Esophagus squamous epithelium (tissue), 5 donors: ENCODE measurements at regions not wholly inside any gene's neighbourhood (a gene's known extent, or its start where the extent isn't known, plus 50 kb on each side); places are given as distances from the start of the nearest gene placed in this dataset.

Experiments
- DNase-seq: peaks from one replicate; lab custom pipeline; 2025; lab: John Stamatoyannopoulos, UW
- H3K27ac ChIP-seq, 4 donors: fragments of 200-600 bp; sonication (generic); one replicate each; pipeline ENCODE4 v1.5.1; 2016 to 2019; ENCODE audit warnings: mild to moderate bottlenecking in 1 of 4
- H3K27me3 ChIP-seq, 4 donors: fragments of 200-600 bp; sonication (generic); 1 replicate in 3 of 4; 2 replicates in 1 of 4; pipeline versions ENCODE4 v1.5.1 to v1.6.0; 2017 to 2021; ENCODE audit warnings: antibody characterized with exemption in 1 of 4
- H3K36me3 ChIP-seq, 3 donors: fragments of 200-600 bp; sonication (generic); one replicate each; pipeline ENCODE4 v1.5.1; 2016 to 2019
- H3K4me1 ChIP-seq, 3 donors: fragments of 200-600 bp; sonication (generic); one replicate each; pipeline ENCODE4 v1.5.1; 2017 to 2019
- H3K4me3 ChIP-seq, 4 donors: fragments of 200-600 bp; sonication (generic); 1 replicate in 3 of 4; 2 replicates in 1 of 4; pipeline ENCODE4 v1.5.1; 2016 to 2019; ENCODE audit warnings: mild to moderate bottlenecking in 2 of 4, moderate library complexity in 1 of 4
- H3K9me3 ChIP-seq, 3 donors: fragments of 200-600 bp; sonication (generic); one replicate each; pipeline ENCODE4 v1.5.1; 2016 to 2019
- POLR2A ChIP-seq, 4 donors: fragments of 450-650 bp; IDR thresholded peaks; one replicate each; pipeline ENCODE4 v1.6.1; 2017; ENCODE audit warnings: antibody characterized with exemption in 4 of 4, mild to moderate bottlenecking in 4 of 4, moderate library complexity in 3 of 4
- WGBS, 2 donors: methylation state at CpG; one replicate each; pipeline ENCODE4 v1.1.5; 2018; 5-methylcytosine and 5-hydroxymethylcytosine counted together
- intact Hi-C: fragments of 100-400 bp; cut with DNase I; formaldehyde crosslinking; loops from one replicate; pipeline ENCODE4 v1.15.0; 2022
- TF ChIP-seq, protein P1 (sequence below), 6 experiments: fragments of 450-650 bp in 4 of 6; fragments of 200-600 bp in 2 of 6; sonication (generic) in 2 of 6; IDR thresholded peaks; one replicate each; pipeline ENCODE4 v1.5.1; 2016 to 2019; ENCODE audit warnings: antibody characterized with exemption in 6 of 6, mild to moderate bottlenecking in 4 of 6, moderate library complexity in 4 of 6
- donor health status: DM: yes; HTN: yes; CAD: no.

- intact Hi-C loops, result no loop called here
- H3K27ac ChIP-seq, result no peak overlapping the region
- DNase-seq, result no peak
- no peaks in the 10 kb centered on the region for H3K36me3 ChIP-seq
- no peaks in the 10 kb centered on the region for H3K27me3 ChIP-seq
- WGBS, 2 donors, result 78 to 84% methylated on average over 14 of the region's 14 CpGs
- TF ChIP-seq, protein P1, sequence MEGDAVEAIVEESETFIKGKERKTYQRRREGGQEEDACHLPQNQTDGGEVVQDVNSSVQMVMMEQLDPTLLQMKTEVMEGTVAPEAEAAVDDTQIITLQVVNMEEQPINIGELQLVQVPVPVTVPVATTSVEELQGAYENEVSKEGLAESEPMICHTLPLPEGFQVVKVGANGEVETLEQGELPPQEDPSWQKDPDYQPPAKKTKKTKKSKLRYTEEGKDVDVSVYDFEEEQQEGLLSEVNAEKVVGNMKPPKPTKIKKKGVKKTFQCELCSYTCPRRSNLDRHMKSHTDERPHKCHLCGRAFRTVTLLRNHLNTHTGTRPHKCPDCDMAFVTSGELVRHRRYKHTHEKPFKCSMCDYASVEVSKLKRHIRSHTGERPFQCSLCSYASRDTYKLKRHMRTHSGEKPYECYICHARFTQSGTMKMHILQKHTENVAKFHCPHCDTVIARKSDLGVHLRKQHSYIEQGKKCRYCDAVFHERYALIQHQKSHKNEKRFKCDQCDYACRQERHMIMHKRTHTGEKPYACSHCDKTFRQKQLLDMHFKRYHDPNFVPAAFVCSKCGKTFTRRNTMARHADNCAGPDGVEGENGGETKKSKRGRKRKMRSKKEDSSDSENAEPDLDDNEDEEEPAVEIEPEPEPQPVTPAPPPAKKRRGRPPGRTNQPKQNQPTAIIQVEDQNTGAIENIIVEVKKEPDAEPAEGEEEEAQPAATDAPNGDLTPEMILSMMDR (IDR thresholded peaks at IDR 0.05), result no peak
- no peak for TF ChIP-seq POLR2A (IDR thresholded peaks at IDR 0.05)
- H3K4me1 ChIP-seq, result peaks cover 0 to 7% (median 0%) of the 10 kb centered on the region in 3 donors
- no peaks in the 10 kb centered on the region for H3K9me3 ChIP-seq
- H3K4me3 ChIP-seq, result no peak overlapping the region
Observed at GRCh38 chr2:53569957-53570727, 197.5 kb upstream of the CHAC2 start.

DNA sequence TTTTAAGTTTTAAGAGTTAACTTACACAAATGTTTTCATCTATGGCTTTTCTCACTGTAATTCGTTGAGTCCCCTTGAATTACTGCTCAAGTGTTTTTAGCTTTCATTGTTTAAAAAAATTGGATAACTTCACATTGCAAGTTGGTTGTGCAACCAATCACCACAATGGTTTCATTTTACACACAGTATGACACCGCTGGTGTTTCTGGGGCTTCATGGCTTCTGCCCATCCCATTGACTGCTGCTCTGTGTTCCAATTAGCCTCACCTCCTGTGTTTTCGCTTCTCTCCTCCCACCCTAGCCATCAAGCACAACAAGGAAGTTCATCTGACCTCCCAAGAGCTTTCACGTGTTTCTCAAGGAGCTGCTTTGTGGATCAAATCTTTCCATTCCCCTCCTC, 199.1 kb upstream of the CHAC2 start:
- intact Hi-C loops, result no loop called here
- DNase-seq, result no peak
- no peaks in the 10 kb centered on the region for H3K4me1 ChIP-seq
- H3K4me3 ChIP-seq, result no peak overlapping the region
- H3K27me3 ChIP-seq, result no peaks in the 10 kb centered on the region
- TF ChIP-seq POLR2A (IDR thresholded peaks at IDR 0.05), result no peak
- TF ChIP-seq, protein P1 (IDR thresholded peaks at IDR 0.05), result no peak
- no peaks in the 10 kb centered on the region for H3K9me3 ChIP-seq
- no peaks in the 10 kb centered on the region for H3K36me3 ChIP-seq
- 59 to 63% methylated on average over 4 of the region's 4 CpGs for WGBS, 2 donors
- no peak overlapping the region for H3K27ac ChIP-seq

- intact Hi-C loops, result no loop called here
- no peak overlapping the region for H3K4me3 ChIP-seq
Observed at GRCh38 chr2:53567073-53567472, 200.5 kb upstream of the CHAC2 start.

GRCh38 chr2:53562407-53562806, 205.2 kb upstream of the CHAC2 start:
- Histone ChIP-seq H3K9me3 (peaks cover 0 to 2% (median 0%) of the 10 kb centered on the region in 3 donors), H3K4me3 (no peak overlapping the region), H3K27ac (no peak overlapping the region), H3K4me1 (no peaks in the 10 kb centered on the region), H3K36me3 (no peaks in the 10 kb centered on the region), H3K27me3 (no peaks in the 10 kb centered on the region)
- 93 to 97% methylated on average over 3 of the region's 4 CpGs for WGBS, 2 donors
- TF ChIP-seq POLR2A (IDR thresholded peaks at IDR 0.05), result no peak
- TF ChIP-seq, protein P1 (IDR thresholded peaks at IDR 0.05), result no peak
- no peak for DNase-seq
- intact Hi-C loops, result no loop called here

More at GRCh38 chr2:53567073-53567472, 200.5 kb upstream of the CHAC2 start:
- no peak overlapping the region for H3K27ac ChIP-seq
- DNase-seq, result no peak
- no peaks in the 10 kb centered on the region for H3K9me3 ChIP-seq
- H3K4me1 ChIP-seq, result no peaks in the 10 kb centered on the region
- H3K27me3 ChIP-seq, result no peaks in the 10 kb centered on the region
- H3K36me3 ChIP-seq, result no peaks in the 10 kb centered on the region
- TF ChIP-seq, protein P1 (IDR thresholded peaks at IDR 0.05), result no peak
- TF ChIP-seq POLR2A (IDR thresholded peaks at IDR 0.05), result no peak

- WGBS, 2 donors, result 75 to 77% methylated on average over 4 of the region's 4 CpGs
- DNase-seq, result no peak
- no peak overlapping the region for H3K27ac ChIP-seq
- peaks cover 0 to 3% (median 0%) of the 10 kb centered on the region in 3 donors for H3K9me3 ChIP-seq
- TF ChIP-seq, protein P1 (IDR thresholded peaks at IDR 0.05), result no peak
- no peak for TF ChIP-seq POLR2A (IDR thresholded peaks at IDR 0.05)
- no peaks in the 10 kb centered on the region for H3K27me3 ChIP-seq
- H3K4me1 ChIP-seq, result no peaks in the 10 kb centered on the region
- intact Hi-C loops, result no loop called here
- no peaks in the 10 kb centered on the region for H3K36me3 ChIP-seq
- H3K4me3 ChIP-seq, result no peak overlapping the region
Observed at GRCh38 chr2:53561155-53561554, 206.4 kb upstream of the CHAC2 start.
